ENCODE measurements at regions not wholly inside any gene's neighbourhood (a gene's known extent, or its start where the extent isn't known, plus 50 kb on each side); places are given as distances from the start of the nearest gene placed in this dataset.

DNA sequence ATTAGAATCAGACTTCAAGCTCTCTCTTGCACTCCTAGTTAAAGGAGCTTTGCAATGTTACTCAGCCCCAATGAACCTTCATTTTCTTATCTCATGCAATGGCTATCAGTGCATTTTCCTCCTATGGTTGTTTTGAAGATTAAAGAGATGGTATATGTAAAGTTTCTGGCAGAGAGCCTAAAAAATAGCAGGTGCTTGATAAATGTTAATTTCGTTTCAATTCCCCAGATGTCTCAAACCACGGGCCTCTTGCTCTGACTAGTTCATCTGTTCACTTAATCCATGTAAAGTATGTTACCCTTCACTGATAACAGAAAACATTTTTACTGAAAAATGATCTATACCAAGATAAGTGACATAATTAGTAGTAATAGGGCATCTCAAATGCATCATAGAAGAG lies 735.4 kb upstream of the USP15 start:
- Histone ChIP-seq H3K4me1 (ENCODE audit: control insufficient read depth, insufficient read depth, low read length) (peaks cover 5% of the 10 kb centered on the region), H3K36me3 (ENCODE audit: control insufficient read depth, insufficient read depth, low read length) (no peaks in the 10 kb centered on the region), H3K27me3 (ENCODE audit: control insufficient read depth, insufficient read depth, low read length, poor library complexity, severe bottlenecking) (no peaks in the 10 kb centered on the region), H3K9me3 (ENCODE audit: control insufficient read depth, low read length) (no peaks in the 10 kb centered on the region), H3K27ac (ENCODE audit: insufficient read depth, low read depth, low read length, poor library complexity, severe bottlenecking) (no peak overlapping the region), H3K4me3 (ENCODE audit: insufficient read depth, low read depth, low read length) (no peak overlapping the region)
- WGBS, 2 experiments = 88 to 100% methylated on average over 2 of the region's 2 CpGs

DNA sequence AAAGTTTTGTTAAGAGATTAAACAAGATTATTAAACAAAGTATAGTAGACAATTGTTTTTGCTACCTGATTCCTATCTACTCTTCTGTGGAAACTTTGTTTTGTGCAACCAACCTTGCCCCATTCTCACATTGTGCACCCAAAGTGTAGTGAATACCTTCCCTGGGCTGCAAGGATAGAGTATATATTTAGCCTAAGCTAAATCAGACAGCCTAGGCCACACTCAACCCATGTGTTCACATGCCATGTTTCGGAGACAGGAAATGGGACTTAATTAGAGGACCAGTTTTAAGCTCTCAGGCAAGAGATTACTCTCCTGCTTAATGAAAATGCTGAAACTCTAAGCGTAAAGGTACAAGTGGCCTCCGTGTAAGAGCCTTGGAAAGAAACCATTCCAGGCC lies 734.9 kb upstream of the USP15 start:
- Histone ChIP-seq H3K4me1 (ENCODE audit: control insufficient read depth, insufficient read depth, low read length) (peaks cover 5% of the 10 kb centered on the region), H3K36me3 (ENCODE audit: control insufficient read depth, insufficient read depth, low read length) (no peaks in the 10 kb centered on the region), H3K27ac (ENCODE audit: insufficient read depth, low read depth, low read length, poor library complexity, severe bottlenecking) (no peak overlapping the region), H3K9me3 (ENCODE audit: control insufficient read depth, low read length) (no peaks in the 10 kb centered on the region), H3K4me3 (ENCODE audit: insufficient read depth, low read depth, low read length) (no peak overlapping the region), H3K27me3 (ENCODE audit: control insufficient read depth, insufficient read depth, low read length, poor library complexity, severe bottlenecking) (no peaks in the 10 kb centered on the region)
- WGBS, 2 experiments = 90 to 92% methylated on average over 3 of the region's 3 CpGs

DNA sequence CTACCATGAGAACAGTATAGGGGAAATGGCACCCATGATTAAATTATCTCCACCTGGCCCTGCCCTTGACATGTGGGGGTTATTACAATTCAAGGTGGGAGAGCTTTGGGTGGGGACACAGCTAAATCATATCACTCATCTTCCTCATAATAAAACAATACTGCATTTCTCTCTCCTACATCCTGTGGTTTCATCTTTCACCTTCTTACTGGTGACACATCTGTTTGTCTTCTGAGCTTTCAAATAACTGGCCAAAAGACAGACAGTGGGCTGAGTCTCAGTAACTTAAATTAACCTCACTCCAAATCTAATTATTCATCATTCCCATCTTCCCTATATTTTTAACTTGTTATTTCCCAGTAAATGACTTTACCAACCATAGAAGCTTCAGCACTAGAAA lies 729.7 kb upstream of the USP15 start:
- Histone ChIP-seq H3K4me3 (ENCODE audit: insufficient read depth, low read depth, low read length) (no peak overlapping the region), H3K27ac (ENCODE audit: insufficient read depth, low read depth, low read length, poor library complexity, severe bottlenecking) (no peak overlapping the region), H3K27me3 (ENCODE audit: control insufficient read depth, insufficient read depth, low read length, poor library complexity, severe bottlenecking) (no peaks in the 10 kb centered on the region), H3K9me3 (ENCODE audit: control insufficient read depth, low read length) (no peaks in the 10 kb centered on the region), H3K4me1 (ENCODE audit: control insufficient read depth, insufficient read depth, low read length) (no peaks in the 10 kb centered on the region), H3K36me3 (ENCODE audit: control insufficient read depth, insufficient read depth, low read length) (no peaks in the 10 kb centered on the region)

DNA sequence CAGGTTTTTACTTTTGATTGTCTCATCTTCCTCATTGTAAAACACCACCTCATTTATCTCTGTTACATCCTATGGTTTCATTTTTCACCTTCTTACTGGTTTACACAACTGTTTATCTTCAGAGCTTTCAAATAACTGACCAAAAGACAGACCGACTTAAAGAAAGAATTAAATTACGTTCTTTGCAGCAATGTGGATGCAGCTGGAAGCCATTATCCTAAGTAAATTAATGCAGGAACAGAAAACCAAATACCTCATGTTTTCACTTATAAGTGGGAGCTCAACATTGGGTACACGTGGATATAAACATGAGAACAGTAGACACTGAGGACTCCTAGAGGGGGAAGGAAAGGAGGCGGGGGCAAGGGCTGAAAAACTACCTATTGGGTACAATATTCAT lies 729.0 kb upstream of the USP15 start:
- 87 to 89% methylated on average over 3 of the region's 4 CpGs for WGBS, 2 experiments

DNA sequence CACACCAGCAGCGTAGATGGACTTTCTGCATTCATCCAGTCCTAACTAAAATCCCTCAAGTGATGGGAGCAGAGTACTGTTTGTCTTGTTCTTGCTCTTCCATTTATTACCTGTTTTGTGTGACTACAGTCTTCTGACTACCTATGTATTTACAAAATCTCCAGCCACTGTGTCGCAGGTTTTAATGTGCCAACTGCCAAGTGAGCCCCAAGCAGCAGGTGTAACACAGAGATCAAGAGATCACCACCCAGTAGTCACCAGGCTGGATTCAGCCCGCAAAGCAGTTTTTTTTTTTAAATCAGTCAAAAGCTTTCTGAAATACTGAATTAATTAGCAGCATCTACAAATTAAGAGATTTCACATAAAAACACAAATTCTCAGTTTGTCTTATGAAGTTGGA lies 724.1 kb upstream of the USP15 start:
- Histone ChIP-seq H3K4me3 (ENCODE audit: insufficient read depth, low read depth, low read length) (no peak overlapping the region), H3K36me3 (ENCODE audit: control insufficient read depth, insufficient read depth, low read length) (no peaks in the 10 kb centered on the region), H3K9me3 (ENCODE audit: control insufficient read depth, low read length) (no peaks in the 10 kb centered on the region), H3K27ac (ENCODE audit: insufficient read depth, low read depth, low read length, poor library complexity, severe bottlenecking) (no peak overlapping the region), H3K4me1 (ENCODE audit: control insufficient read depth, insufficient read depth, low read length) (no peaks in the 10 kb centered on the region), H3K27me3 (ENCODE audit: control insufficient read depth, insufficient read depth, low read length, poor library complexity, severe bottlenecking) (no peaks in the 10 kb centered on the region)
- 84 to 91% methylated on average over 3 of the region's 3 CpGs for WGBS, 2 experiments

More for the DNA sequence above, 729.0 kb upstream of the USP15 start:
- Histone ChIP-seq H3K27me3 (ENCODE audit: control insufficient read depth, insufficient read depth, low read length, poor library complexity, severe bottlenecking) (no peaks in the 10 kb centered on the region), H3K36me3 (ENCODE audit: control insufficient read depth, insufficient read depth, low read length) (no peaks in the 10 kb centered on the region), H3K27ac (ENCODE audit: insufficient read depth, low read depth, low read length, poor library complexity, severe bottlenecking) (no peak overlapping the region), H3K9me3 (ENCODE audit: control insufficient read depth, low read length) (no peaks in the 10 kb centered on the region), H3K4me3 (ENCODE audit: insufficient read depth, low read depth, low read length) (no peak overlapping the region), H3K4me1 (ENCODE audit: control insufficient read depth, insufficient read depth, low read length) (no peaks in the 10 kb centered on the region)

DNA sequence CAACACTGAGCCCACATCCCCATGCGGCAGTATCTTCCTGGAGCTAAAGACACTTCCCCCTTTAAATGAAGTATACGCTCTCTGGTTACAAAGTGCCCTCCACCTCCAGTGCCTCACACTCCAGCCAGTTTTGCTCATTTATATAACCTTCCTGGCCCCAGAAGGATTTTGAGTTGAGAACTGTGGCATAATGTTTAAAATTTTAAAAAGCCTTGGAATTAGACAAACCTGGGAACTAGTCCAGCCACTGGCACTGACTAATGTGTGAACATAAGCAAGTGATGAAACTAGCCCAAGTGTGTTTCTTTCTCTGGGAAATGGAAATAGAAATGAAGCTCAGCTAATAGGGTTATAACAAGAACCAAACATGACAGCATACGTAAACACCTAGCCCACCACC lies 723.7 kb upstream of the USP15 start:
- Histone ChIP-seq H3K9me3 (ENCODE audit: control insufficient read depth, low read length) (no peaks in the 10 kb centered on the region), H3K27ac (ENCODE audit: insufficient read depth, low read depth, low read length, poor library complexity, severe bottlenecking) (no peak overlapping the region), H3K36me3 (ENCODE audit: control insufficient read depth, insufficient read depth, low read length) (no peaks in the 10 kb centered on the region), H3K4me1 (ENCODE audit: control insufficient read depth, insufficient read depth, low read length) (no peaks in the 10 kb centered on the region), H3K4me3 (ENCODE audit: insufficient read depth, low read depth, low read length) (no peak overlapping the region), H3K27me3 (ENCODE audit: control insufficient read depth, insufficient read depth, low read length, poor library complexity, severe bottlenecking) (no peaks in the 10 kb centered on the region)
- 92% methylated on average over 3 of the region's 3 CpGs for WGBS, 2 experiments

DNA sequence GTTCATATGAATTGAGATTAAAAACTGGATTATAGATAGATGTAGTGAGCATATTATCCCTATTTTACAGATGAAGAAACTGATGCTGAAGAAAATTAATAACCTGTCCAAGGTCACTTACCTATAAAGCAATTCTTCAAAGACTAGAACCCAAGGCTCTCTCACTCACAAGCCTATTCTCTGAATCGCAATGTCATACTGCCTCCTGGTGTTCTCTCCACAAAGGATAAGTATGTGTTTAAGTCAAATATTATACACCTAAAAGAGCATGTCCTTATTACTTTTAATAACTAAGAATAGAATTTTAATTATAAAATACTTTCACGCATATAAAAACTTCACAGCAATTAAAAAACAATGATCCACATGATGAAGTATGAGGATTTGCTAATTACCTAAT lies 721.3 kb upstream of the USP15 start:
- WGBS, 2 experiments = 100% methylated on average over 1 of the region's 2 CpGs; no CpG with 5 or more reads in 1 of the 2 experiments
- Histone ChIP-seq H3K9me3 (ENCODE audit: control insufficient read depth, low read length) (no peaks in the 10 kb centered on the region), H3K36me3 (ENCODE audit: control insufficient read depth, insufficient read depth, low read length) (no peaks in the 10 kb centered on the region), H3K27ac (ENCODE audit: insufficient read depth, low read depth, low read length, poor library complexity, severe bottlenecking) (no peak overlapping the region), H3K4me1 (ENCODE audit: control insufficient read depth, insufficient read depth, low read length) (no peaks in the 10 kb centered on the region), H3K4me3 (ENCODE audit: insufficient read depth, low read depth, low read length) (no peak overlapping the region), H3K27me3 (ENCODE audit: control insufficient read depth, insufficient read depth, low read length, poor library complexity, severe bottlenecking) (no peaks in the 10 kb centered on the region)

DNA sequence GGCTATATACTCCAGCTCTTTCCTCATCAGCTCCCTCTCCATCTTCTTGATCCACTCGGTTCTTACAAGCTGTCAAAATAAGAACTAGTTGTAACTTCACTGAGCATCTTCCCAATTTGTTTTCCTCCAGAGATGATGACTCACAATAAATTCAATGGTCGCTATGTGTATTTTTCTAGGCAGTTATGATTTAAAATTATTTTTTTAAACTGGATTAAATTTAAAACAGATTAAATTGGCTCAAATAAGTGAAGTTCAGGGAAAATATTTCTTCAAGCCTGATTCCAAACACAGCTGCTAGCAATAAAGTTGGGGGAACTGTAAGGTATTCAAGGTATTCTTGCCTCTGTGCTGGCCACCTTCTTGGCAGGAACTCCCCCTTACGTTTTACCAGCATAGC lies 717.7 kb upstream of the USP15 start:
- no peak overlapping the region for H3K27ac ChIP-seq (ENCODE audit: insufficient read depth, low read depth, low read length, poor library complexity, severe bottlenecking)
- H3K9me3 ChIP-seq (ENCODE audit: control insufficient read depth, low read length) = no peaks in the 10 kb centered on the region
- no peak overlapping the region for H3K4me3 ChIP-seq (ENCODE audit: insufficient read depth, low read depth, low read length)
- H3K36me3 ChIP-seq (ENCODE audit: control insufficient read depth, insufficient read depth, low read length) = no peaks in the 10 kb centered on the region
- no peaks in the 10 kb centered on the region for H3K27me3 ChIP-seq (ENCODE audit: control insufficient read depth, insufficient read depth, low read length, poor library complexity, severe bottlenecking)
- no peaks in the 10 kb centered on the region for H3K4me1 ChIP-seq (ENCODE audit: control insufficient read depth, insufficient read depth, low read length)
- 76 to 88% methylated on average over 2 of the region's 3 CpGs for WGBS, 2 experiments

DNA sequence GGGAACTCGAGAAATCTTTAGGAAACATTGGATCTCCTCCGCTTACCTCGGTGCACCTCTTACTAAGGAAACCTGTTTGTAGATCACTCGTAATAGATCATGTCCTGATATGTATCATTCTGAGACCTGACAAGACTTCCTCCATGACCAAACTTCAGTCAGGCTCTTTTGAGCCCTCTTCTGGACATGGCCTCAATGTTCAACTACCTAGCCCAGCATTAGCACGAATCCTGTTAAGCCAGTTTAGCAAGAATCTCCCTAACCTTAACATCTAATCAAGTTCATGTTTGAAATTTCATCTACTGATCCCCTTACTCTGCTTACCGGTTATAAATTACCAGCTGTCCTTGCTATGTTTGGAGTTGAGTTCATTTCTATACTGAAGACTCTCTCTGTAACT lies 713.9 kb upstream of the USP15 start:
- H3K4me1 ChIP-seq (ENCODE audit: control insufficient read depth, insufficient read depth, low read length) = no peaks in the 10 kb centered on the region
- H3K27me3 ChIP-seq (ENCODE audit: control insufficient read depth, insufficient read depth, low read length, poor library complexity, severe bottlenecking) = no peaks in the 10 kb centered on the region
- no peaks in the 10 kb centered on the region for H3K36me3 ChIP-seq (ENCODE audit: control insufficient read depth, insufficient read depth, low read length)
- H3K4me3 ChIP-seq (ENCODE audit: insufficient read depth, low read depth, low read length) = no peak overlapping the region
- no peaks in the 10 kb centered on the region for H3K9me3 ChIP-seq (ENCODE audit: control insufficient read depth, low read length)
- 91 to 92% methylated on average over 5 to 6 of the region's 6 CpGs for WGBS, 2 experiments
- H3K27ac ChIP-seq (ENCODE audit: insufficient read depth, low read depth, low read length, poor library complexity, severe bottlenecking) = no peak overlapping the region

DNA sequence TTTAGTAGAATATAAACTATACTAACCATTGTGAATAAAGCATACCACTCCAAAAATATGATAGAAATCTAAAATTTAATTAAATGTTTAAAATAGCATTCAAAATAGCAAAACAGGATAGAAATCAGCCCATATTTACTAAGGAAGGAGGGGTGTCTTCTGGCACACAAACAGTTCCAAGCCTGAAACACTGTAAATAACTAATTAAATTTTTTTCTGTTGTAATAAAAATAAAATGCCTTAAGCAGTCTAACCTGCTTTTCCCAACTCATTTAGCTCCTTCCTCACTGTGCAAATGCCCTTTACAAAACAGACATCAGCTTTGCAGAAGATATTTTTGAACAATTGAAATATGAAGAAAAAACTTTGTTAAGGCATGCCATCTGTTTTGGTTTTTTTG lies 707.1 kb upstream of the USP15 start:
- Histone ChIP-seq H3K36me3 (ENCODE audit: control insufficient read depth, insufficient read depth, low read length) (no peaks in the 10 kb centered on the region), H3K4me1 (ENCODE audit: control insufficient read depth, insufficient read depth, low read length) (no peaks in the 10 kb centered on the region)

DNA sequence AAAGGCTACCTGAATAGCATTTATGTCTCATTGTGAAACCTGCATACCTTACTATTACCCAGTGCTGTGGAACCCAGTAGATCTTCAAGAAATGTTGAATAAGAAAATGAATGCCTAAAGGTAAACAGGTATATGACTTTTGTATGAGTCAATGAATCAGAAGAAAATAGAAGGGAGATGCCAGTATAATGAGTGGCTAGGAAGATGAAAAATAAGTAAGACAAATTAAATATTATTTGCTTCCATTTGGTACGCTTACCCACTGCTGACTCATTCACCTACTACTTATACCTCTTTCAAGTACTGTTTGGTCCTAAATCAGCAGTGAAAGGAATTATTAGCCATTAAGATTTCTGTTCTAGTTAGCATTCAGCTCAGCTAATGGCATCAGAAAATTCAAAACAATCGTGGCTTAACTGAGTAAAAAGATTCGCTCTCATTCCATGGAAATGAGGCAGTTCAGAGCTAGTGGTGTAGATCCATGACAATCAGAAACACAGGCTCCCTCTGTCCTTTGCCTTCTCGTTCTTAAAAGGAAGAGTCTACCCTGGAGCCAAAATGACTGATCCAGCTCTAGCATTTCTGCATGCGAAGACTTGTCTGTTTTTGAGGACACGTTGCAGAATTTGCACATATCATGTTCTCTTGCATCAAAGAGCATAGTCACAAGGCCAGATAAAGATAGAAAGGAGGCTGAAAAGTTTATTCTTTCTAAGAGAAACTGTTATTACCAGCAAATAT lies 705.8 kb upstream of the USP15 start:
- WGBS, 2 experiments = 90 to 94% methylated on average over 6 of the region's 6 CpGs
- no peak overlapping the region for H3K27ac ChIP-seq (ENCODE audit: insufficient read depth, low read depth, low read length, poor library complexity, severe bottlenecking)
- no peaks in the 10 kb centered on the region for H3K4me1 ChIP-seq (ENCODE audit: control insufficient read depth, insufficient read depth, low read length)
- H3K27me3 ChIP-seq (ENCODE audit: control insufficient read depth, insufficient read depth, low read length, poor library complexity, severe bottlenecking) = no peaks in the 10 kb centered on the region
- no peaks in the 10 kb centered on the region for H3K9me3 ChIP-seq (ENCODE audit: control insufficient read depth, low read length)
- H3K36me3 ChIP-seq (ENCODE audit: control insufficient read depth, insufficient read depth, low read length) = no peaks in the 10 kb centered on the region
- H3K4me3 ChIP-seq (ENCODE audit: insufficient read depth, low read depth, low read length) = no peak overlapping the region

More for the DNA sequence above, 707.1 kb upstream of the USP15 start:
- no peaks in the 10 kb centered on the region for H3K27me3 ChIP-seq (ENCODE audit: control insufficient read depth, insufficient read depth, low read length, poor library complexity, severe bottlenecking)
- H3K9me3 ChIP-seq (ENCODE audit: control insufficient read depth, low read length) = no peaks in the 10 kb centered on the region
- no peak overlapping the region for H3K27ac ChIP-seq (ENCODE audit: insufficient read depth, low read depth, low read length, poor library complexity, severe bottlenecking)
- no peak overlapping the region for H3K4me3 ChIP-seq (ENCODE audit: insufficient read depth, low read depth, low read length)

All from ectodermal cell (in vitro differentiated cells).